GM12865 (cell line): ENCODE measurements at regions not wholly inside any gene's neighbourhood (a gene's known extent, or its start where the extent isn't known, plus 50 kb on each side); places are given as distances from the start of the nearest gene placed in this dataset.

ENCODE experiments used
- DNase-seq: peaks from one replicate; pipeline ENCODE4 v3.0.0; 2010; ENCODE audit warnings: low read depth
- H3K4me3 ChIP-seq: 2 replicates; pipeline ENCODE4 v1.5.1; 2011; ENCODE audit warnings: mild to moderate bottlenecking, low read depth, low read length, control low read depth
- CTCF ChIP-seq: IDR thresholded peaks from 2 replicates; pipeline ENCODE4 v1.5.1; 2011; ENCODE audit warnings: low read length, control low read depth, low read depth, inconsistent platforms; ENCODE audit not compliant: insufficient read depth; ENCODE audit errors: missing control alignments

- DNase-seq, result no peak
- no peak for TF ChIP-seq CTCF
- no peak overlapping the region for H3K4me3 ChIP-seq
These were observed 51.0 kb upstream of the CHCHD3 start for GRCh38 chr7:133132906-133133305.

GRCh38 chr7:133134810-133135209 is 52.9 kb upstream of the CHCHD3 start:
- DNase-seq, result no peak
- TF ChIP-seq CTCF, result no peak
- no peak overlapping the region for H3K4me3 ChIP-seq

GRCh38 chr7:133135451-133135850 is 53.6 kb upstream of the CHCHD3 start:
- no peak for DNase-seq
- TF ChIP-seq CTCF, result no peak
- no peak overlapping the region for H3K4me3 ChIP-seq

GRCh38 chr7:133139350-133139749 is 57.5 kb upstream of the CHCHD3 start:
- peak; percentile 2 for DNase-seq
- TF ChIP-seq CTCF, result peak; percentile 10
- no peak overlapping the region for H3K4me3 ChIP-seq

GRCh38 chr7:133139801-133140200 is 57.9 kb upstream of the CHCHD3 start:
- no peak overlapping the region for H3K4me3 ChIP-seq
- TF ChIP-seq CTCF, result no peak
- no peak for DNase-seq

- no peak for TF ChIP-seq CTCF
- no peak for DNase-seq
- no peak overlapping the region for H3K4me3 ChIP-seq
These were observed 59.2 kb upstream of the CHCHD3 start for GRCh38 chr7:133140994-133141595.

- no peak for TF ChIP-seq CTCF
- no peak for DNase-seq
- H3K4me3 ChIP-seq, result no peak overlapping the region
These were observed 68.9 kb upstream of the CHCHD3 start for GRCh38 chr7:133150760-133151159.
